OCI-LY3 (cell line): ENCODE measurements at regions not wholly inside any gene's neighbourhood (a gene's known extent, or its start where the extent isn't known, plus 50 kb on each side); places are given as distances from the start of the nearest gene placed in this dataset.

ENCODE experiments used
- EZH2phosphoT487 ChIP-seq: fragments of 200-600 bp; shearing (Covaris generic); IDR thresholded peaks from 2 replicates; pipeline ENCODE4 v1.6.1; 2018; ENCODE audit warnings: antibody characterized with exemption, mixed run types, low read depth
- TF ChIP-seq, protein P1 (sequence below): fragments of 200-600, 300-600 bp; sonication (generic); IDR thresholded peaks from 2 replicates; pipeline ENCODE4 v1.5.1; 2014; ENCODE audit warnings: antibody characterized with exemption, low read length, low read depth

DNA sequence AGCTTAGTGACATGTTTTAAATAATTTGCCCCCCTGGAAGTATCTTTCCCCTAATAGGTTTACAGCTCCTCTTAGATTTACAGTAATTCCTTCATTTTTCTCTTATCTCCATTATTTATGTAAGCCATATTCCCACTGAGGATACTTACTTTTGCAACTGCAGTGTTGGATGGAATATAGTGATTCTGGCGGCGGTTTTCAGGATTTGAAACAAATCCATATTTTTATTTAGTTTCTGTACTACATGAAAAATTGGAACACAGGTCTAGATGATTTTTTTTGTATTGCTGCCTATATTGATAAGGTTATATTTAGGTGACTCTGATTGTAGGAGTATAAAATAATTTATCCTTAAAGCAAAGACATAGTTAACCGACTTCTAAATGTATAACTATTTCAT lies 391.6 kb upstream of the SUCLG2 start:
- TF ChIP-seq EZH2phosphoT487: no peak
- TF ChIP-seq, protein P1, sequence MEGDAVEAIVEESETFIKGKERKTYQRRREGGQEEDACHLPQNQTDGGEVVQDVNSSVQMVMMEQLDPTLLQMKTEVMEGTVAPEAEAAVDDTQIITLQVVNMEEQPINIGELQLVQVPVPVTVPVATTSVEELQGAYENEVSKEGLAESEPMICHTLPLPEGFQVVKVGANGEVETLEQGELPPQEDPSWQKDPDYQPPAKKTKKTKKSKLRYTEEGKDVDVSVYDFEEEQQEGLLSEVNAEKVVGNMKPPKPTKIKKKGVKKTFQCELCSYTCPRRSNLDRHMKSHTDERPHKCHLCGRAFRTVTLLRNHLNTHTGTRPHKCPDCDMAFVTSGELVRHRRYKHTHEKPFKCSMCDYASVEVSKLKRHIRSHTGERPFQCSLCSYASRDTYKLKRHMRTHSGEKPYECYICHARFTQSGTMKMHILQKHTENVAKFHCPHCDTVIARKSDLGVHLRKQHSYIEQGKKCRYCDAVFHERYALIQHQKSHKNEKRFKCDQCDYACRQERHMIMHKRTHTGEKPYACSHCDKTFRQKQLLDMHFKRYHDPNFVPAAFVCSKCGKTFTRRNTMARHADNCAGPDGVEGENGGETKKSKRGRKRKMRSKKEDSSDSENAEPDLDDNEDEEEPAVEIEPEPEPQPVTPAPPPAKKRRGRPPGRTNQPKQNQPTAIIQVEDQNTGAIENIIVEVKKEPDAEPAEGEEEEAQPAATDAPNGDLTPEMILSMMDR: no peak
